ENCODE measurements at regions not wholly inside any gene's neighbourhood (a gene's known extent, or its start where the extent isn't known, plus 50 kb on each side); places are given as distances from the start of the nearest gene placed in this dataset.

- no peak overlapping the region for H2AFZ ChIP-seq (ENCODE audit: low read length)
- BruUV-seq (replicated peaks) = no TSS peak
- H4K20me1 ChIP-seq (ENCODE audit: insufficient read depth, low read length) = no peaks in the 10 kb centered on the region
- no peaks in the 10 kb centered on the region for H3K36me3 ChIP-seq (ENCODE audit: insufficient read depth, low read length)
- CTCF ChIA-PET (ENCODE audit: unreplicated experiment) = no interaction called here
- TF ChIP-seq CTCF (conservative IDR thresholded peaks at IDR 0.05; ENCODE audit: low read length) (no peak), EZH2phosphoT487 (IDR thresholded peaks at IDR 0.05; ENCODE audit: borderline replicate concordance, low read depth, low read length) (no peak)
- POLR2A ChIA-PET = no interaction called here
- DNase-seq (ENCODE audit: low spot score) = no peak
- intact Hi-C loops (cut with micrococcal nuclease; ENCODE audit: unreplicated experiment) = no loop called here
- no peaks in the 10 kb centered on the region for H3K9me2 ChIP-seq (ENCODE audit: insufficient read depth, low read length)
- H3K9me3 ChIP-seq (ENCODE audit: low read length) = no peaks in the 10 kb centered on the region
- H3K27ac ChIP-seq (ENCODE audit: low read depth, low read length, poor library complexity, severe bottlenecking) = no peak overlapping the region
- no peak overlapping the region for H3K4me2 ChIP-seq (ENCODE audit: low read length)
- H3K4me1 ChIP-seq (ENCODE audit: insufficient read depth, low read length, poor library complexity, severe bottlenecking) = no peaks in the 10 kb centered on the region
- H3K79me2 ChIP-seq (ENCODE audit: insufficient read depth, low read depth, low read length) = no peaks in the 10 kb centered on the region
- H3K4me3 ChIP-seq (ENCODE audit: low read depth, low read length, poor library complexity, severe bottlenecking) = no peak overlapping the region
Measured at GRCh38 chr7:12921751-12922345, 234.4 kb downstream of the ARL4A start.

GRCh38 chr7:12923971-12924370 lies 236.5 kb downstream of the ARL4A start:
- H2AFZ ChIP-seq (ENCODE audit: low read length) = no peak overlapping the region
- H3K9me2 ChIP-seq (ENCODE audit: insufficient read depth, low read length) = no peaks in the 10 kb centered on the region
- no peak for TF ChIP-seq CTCF (conservative IDR thresholded peaks at IDR 0.05; ENCODE audit: low read length)
- no peak for TF ChIP-seq EZH2phosphoT487 (IDR thresholded peaks at IDR 0.05; ENCODE audit: borderline replicate concordance, low read depth, low read length)
- intact Hi-C loops (cut with micrococcal nuclease; ENCODE audit: unreplicated experiment) = no loop called here
- no peaks in the 10 kb centered on the region for H3K9me3 ChIP-seq (ENCODE audit: low read length)
- H3K79me2 ChIP-seq (ENCODE audit: insufficient read depth, low read depth, low read length) = no peaks in the 10 kb centered on the region
- H3K27ac ChIP-seq (ENCODE audit: low read depth, low read length, poor library complexity, severe bottlenecking) = no peak overlapping the region
- BruUV-seq (replicated peaks) = no TSS peak
- DNase-seq (ENCODE audit: low spot score) = no peak
- H3K36me3 ChIP-seq (ENCODE audit: insufficient read depth, low read length) = no peaks in the 10 kb centered on the region
- no peak overlapping the region for H3K4me3 ChIP-seq (ENCODE audit: low read depth, low read length, poor library complexity, severe bottlenecking)
- POLR2A ChIA-PET = no interaction called here
- CTCF ChIA-PET (ENCODE audit: unreplicated experiment) = no interaction called here
- no peaks in the 10 kb centered on the region for H4K20me1 ChIP-seq (ENCODE audit: insufficient read depth, low read length)
- no peak overlapping the region for H3K4me2 ChIP-seq (ENCODE audit: low read length)
- no peaks in the 10 kb centered on the region for H3K4me1 ChIP-seq (ENCODE audit: insufficient read depth, low read length, poor library complexity, severe bottlenecking)

GRCh38 chr7:12926206-12926605 lies 238.8 kb downstream of the ARL4A start:
- no peak for DNase-seq (ENCODE audit: low spot score)
- H3K79me2 ChIP-seq (ENCODE audit: insufficient read depth, low read depth, low read length) = no peaks in the 10 kb centered on the region
- no peak overlapping the region for H3K4me2 ChIP-seq (ENCODE audit: low read length)
- ChIA-PET POLR2A (interaction anchor here (0.5 to 0.7 kb wide), 3 partner anchors 8 to 378 kb away, joined by 3 read pairs; no protein-coding TSS in a partner anchor), CTCF (ENCODE audit: unreplicated experiment) (no interaction called here)
- H3K9me2 ChIP-seq (ENCODE audit: insufficient read depth, low read length) = no peaks in the 10 kb centered on the region
- no peak for TF ChIP-seq EZH2phosphoT487 (IDR thresholded peaks at IDR 0.05; ENCODE audit: borderline replicate concordance, low read depth, low read length)
- TF ChIP-seq CTCF (conservative IDR thresholded peaks at IDR 0.05; ENCODE audit: low read length) = no peak
- no peak overlapping the region for H3K27ac ChIP-seq (ENCODE audit: low read depth, low read length, poor library complexity, severe bottlenecking)
- no peaks in the 10 kb centered on the region for H3K4me1 ChIP-seq (ENCODE audit: insufficient read depth, low read length, poor library complexity, severe bottlenecking)
- no peak overlapping the region for H3K4me3 ChIP-seq (ENCODE audit: low read depth, low read length, poor library complexity, severe bottlenecking)
- no peak overlapping the region for H2AFZ ChIP-seq (ENCODE audit: low read length)
- H3K9me3 ChIP-seq (ENCODE audit: low read length) = no peaks in the 10 kb centered on the region
- no TSS peak for BruUV-seq (replicated peaks)
- H3K36me3 ChIP-seq (ENCODE audit: insufficient read depth, low read length) = no peaks in the 10 kb centered on the region
- intact Hi-C loops (cut with micrococcal nuclease; ENCODE audit: unreplicated experiment) = no loop called here
- H4K20me1 ChIP-seq (ENCODE audit: insufficient read depth, low read length) = no peaks in the 10 kb centered on the region

All from OCI-LY7 (cell line).